ENCODE measurements at regions not wholly inside any gene's neighbourhood (a gene's known extent, or its start where the extent isn't known, plus 50 kb on each side); places are given as distances from the start of the nearest gene placed in this dataset.
"Not testable (repeated sequence)": the region's sequence is repeated elsewhere in the genome, so short reads cannot be mapped to it uniquely, and the experiment has no call there.

DNA sequence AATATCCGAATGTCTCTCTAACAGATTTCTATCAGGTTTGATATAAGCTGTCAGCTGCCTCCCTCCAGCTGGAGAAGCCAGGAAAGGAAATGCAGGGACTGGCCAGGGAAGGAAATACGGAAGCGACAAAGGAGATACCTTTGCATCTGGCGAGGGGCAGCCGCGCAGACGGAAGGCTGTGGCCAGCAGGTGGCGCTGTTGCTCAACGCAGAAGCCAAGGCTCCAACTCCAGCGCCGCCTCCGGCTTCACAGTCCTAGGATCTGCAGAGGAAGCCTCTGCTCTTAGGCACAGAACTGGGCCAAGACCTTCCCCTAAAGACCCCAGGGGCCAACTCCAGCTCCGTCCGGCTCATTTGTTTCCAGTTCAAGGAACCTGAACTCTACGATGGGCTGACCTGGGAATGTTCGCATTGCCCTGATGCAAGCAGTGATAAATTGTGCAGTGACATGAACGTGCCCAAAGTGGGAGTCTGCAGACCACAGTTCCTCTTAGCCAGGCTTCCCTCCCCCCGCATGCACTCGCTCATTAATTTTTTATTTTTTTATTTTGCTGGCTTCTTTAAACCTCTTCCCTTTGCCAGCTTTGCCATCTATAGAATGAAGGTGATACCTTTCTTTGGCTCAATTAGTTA lies 97.3 kb upstream of the LYZL2 start:
- peak; percentile 60 for TF ChIP-seq CTCF (conservative IDR thresholded peaks at IDR 0.05; ENCODE audit: low read length)
- not testable (repeated sequence) for TF ChIP-seq EZH2phosphoT487 (IDR thresholded peaks at IDR 0.05; ENCODE audit: borderline replicate concordance)
